Effector memory CD4-positive, alpha-beta T cell (primary cell): ENCODE measurements at regions not wholly inside any gene's neighbourhood (a gene's known extent, or its start where the extent isn't known, plus 50 kb on each side); places are given as distances from the start of the nearest gene placed in this dataset.

Source experiments
- DNase-seq, 3 donors: peaks; one replicate each; pipeline ENCODE4 v3.0.0-alpha.2; 2020
- H3K27ac ChIP-seq: 2 replicates; pipeline ENCODE4 v1.7.0; 2013; ENCODE audit warnings: mild to moderate bottlenecking, low read length, moderate library complexity; ENCODE audit not compliant: insufficient read depth, poor library complexity, severe bottlenecking
- H3K27me3 ChIP-seq: replicated peaks from 2 replicates; pipeline ENCODE4 v1.7.0; 2013; ENCODE audit warnings: mild to moderate bottlenecking, low read length; ENCODE audit not compliant: insufficient read depth, control insufficient read depth, poor library complexity, severe bottlenecking
- H3K36me3 ChIP-seq: 2 replicates; pipeline ENCODE4 v1.7.0; 2013; ENCODE audit warnings: mild to moderate bottlenecking, low read length, moderate library complexity; ENCODE audit not compliant: control insufficient read depth, insufficient read depth
- H3K4me1 ChIP-seq: 2 replicates; pipeline ENCODE4 v1.7.0; 2013; ENCODE audit warnings: low read length, mild to moderate bottlenecking; ENCODE audit not compliant: control insufficient read depth, insufficient read depth, poor library complexity, severe bottlenecking
- H3K4me3 ChIP-seq: 2 replicates; pipeline ENCODE4 v1.7.0; 2013; ENCODE audit warnings: low read length, low read depth, mild to moderate bottlenecking; ENCODE audit not compliant: insufficient read depth, poor library complexity, severe bottlenecking
- H3K9me3 ChIP-seq: 2 replicates; pipeline ENCODE4 v1.7.0; 2013; ENCODE audit warnings: mild to moderate bottlenecking, low read length, moderate library complexity; ENCODE audit not compliant: control insufficient read depth

DNA sequence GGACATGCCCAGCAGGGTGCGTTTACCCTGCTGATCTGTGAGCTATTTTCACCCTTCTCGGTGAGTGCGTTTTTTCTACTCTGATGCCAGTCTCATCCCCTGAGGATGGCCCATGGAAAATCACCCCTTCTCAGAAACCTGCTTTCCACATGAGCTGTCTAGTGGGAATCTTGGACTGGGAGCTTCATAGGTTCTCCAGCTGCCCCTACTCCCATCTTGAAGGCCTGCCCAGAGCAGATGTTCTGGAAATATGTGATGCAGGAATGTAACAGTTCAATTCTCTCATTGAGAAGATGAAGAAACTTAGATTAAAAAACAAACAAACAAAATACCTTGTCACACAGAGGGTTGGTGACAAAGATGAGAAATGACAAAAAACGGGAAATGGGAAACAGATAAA, 146.9 kb upstream of the RAB11FIP2 start:
- no peak overlapping the region for H3K4me3 ChIP-seq
- no peaks in the 10 kb centered on the region for H3K27me3 ChIP-seq
- H3K4me1 ChIP-seq = no peaks in the 10 kb centered on the region
- DNase-seq = no peak
- no peaks in the 10 kb centered on the region for H3K36me3 ChIP-seq
- H3K27ac ChIP-seq = no peak overlapping the region
- H3K9me3 ChIP-seq = no peaks in the 10 kb centered on the region

DNA sequence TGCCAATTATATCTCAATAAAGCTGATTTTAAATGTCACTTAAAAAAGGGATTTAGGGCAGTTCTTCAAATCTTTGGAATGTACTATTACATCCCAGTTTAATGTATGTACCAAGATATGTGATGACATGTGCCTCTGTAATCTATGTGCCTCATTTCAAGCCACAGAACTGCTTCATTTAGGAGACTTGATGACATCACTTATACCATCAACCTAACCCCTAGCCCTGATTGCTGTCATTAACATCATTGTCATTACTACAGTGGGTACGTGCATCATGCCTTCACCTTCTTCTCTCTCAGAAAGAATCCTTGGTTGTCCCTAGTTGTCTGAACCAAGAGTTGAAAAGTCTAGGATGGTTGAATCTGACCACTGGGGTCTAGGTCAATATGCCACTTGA, 134.3 kb upstream of the RAB11FIP2 start:
- Histone ChIP-seq H3K9me3 (no peaks in the 10 kb centered on the region), H3K27me3 (no peaks in the 10 kb centered on the region), H3K36me3 (no peaks in the 10 kb centered on the region), H3K4me1 (no peaks in the 10 kb centered on the region), H3K27ac (no peak overlapping the region), H3K4me3 (no peak overlapping the region)
- no peak for DNase-seq

DNA sequence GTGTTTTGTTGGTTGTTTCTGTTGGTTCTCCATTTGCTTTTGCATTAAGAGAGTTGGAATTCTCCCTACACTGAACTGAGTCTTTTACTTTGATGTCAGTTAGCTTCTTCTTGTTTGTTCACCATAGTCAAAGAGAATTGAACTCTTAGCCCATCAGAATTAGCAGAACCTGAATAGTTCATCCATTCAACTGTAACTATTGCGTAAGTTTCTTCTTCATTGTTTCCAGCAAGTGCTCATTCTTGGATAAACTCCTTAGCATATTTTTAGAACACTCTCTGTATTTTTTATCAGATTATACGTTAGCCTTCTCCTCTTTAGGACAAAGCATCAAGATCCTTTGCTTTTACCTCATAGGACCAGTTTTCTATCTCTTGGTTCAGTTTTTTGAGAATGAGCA, 128.4 kb upstream of the RAB11FIP2 start:
- H3K27ac ChIP-seq = no peak overlapping the region
- H3K4me3 ChIP-seq = no peak overlapping the region
- no peaks in the 10 kb centered on the region for H3K9me3 ChIP-seq
- H3K36me3 ChIP-seq = no peaks in the 10 kb centered on the region
- no peak for DNase-seq
- H3K4me1 ChIP-seq = no peaks in the 10 kb centered on the region
- H3K27me3 ChIP-seq = peaks cover 5% of the 10 kb centered on the region

DNA sequence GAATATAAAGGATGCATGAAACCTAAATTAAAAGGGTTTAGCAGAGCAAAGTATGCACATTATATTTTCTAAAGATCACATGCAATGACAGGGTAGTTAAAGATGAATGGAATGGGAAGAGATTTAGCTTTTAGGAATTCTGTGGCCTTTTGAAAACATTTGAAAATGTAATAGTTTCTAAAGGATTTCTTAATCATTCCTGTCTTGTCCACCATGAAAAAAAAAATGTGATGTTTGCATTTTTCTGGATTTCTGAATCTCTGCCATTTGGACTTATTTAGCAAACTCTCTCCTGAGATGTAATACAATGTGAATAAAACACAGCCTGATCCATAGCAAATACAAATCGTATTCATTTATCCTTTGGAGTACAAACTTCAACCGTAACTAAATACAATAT, 126.6 kb upstream of the RAB11FIP2 start:
- no peak for DNase-seq
- Histone ChIP-seq H3K27ac (no peak overlapping the region), H3K4me3 (no peak overlapping the region), H3K4me1 (no peaks in the 10 kb centered on the region), H3K27me3 (peaks cover 5% of the 10 kb centered on the region), H3K9me3 (no peaks in the 10 kb centered on the region), H3K36me3 (no peaks in the 10 kb centered on the region)

DNA sequence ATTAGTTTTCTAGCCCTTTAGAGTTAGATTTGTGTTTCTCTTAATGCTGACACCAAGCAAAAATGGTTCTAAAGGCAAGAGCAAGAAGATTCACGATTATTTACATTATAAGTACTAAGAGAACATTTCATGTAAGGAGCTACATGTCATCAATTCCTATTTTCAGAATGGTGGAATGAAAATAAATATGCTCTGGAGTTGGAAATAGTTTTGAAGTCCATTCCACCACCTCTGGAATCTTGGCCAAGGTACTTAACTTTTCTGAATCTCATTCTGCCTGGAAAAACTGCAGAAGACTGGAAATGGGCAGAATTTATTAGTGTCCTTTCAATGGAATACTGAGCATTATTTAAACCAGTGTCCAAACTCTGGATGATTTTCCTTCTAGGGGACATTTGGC, 125.1 kb upstream of the RAB11FIP2 start:
- Histone ChIP-seq H3K27ac (no peak overlapping the region), H3K4me3 (no peak overlapping the region), H3K9me3 (no peaks in the 10 kb centered on the region), H3K36me3 (no peaks in the 10 kb centered on the region), H3K27me3 (peaks cover 5% of the 10 kb centered on the region), H3K4me1 (no peaks in the 10 kb centered on the region)
- DNase-seq = no peak

DNA sequence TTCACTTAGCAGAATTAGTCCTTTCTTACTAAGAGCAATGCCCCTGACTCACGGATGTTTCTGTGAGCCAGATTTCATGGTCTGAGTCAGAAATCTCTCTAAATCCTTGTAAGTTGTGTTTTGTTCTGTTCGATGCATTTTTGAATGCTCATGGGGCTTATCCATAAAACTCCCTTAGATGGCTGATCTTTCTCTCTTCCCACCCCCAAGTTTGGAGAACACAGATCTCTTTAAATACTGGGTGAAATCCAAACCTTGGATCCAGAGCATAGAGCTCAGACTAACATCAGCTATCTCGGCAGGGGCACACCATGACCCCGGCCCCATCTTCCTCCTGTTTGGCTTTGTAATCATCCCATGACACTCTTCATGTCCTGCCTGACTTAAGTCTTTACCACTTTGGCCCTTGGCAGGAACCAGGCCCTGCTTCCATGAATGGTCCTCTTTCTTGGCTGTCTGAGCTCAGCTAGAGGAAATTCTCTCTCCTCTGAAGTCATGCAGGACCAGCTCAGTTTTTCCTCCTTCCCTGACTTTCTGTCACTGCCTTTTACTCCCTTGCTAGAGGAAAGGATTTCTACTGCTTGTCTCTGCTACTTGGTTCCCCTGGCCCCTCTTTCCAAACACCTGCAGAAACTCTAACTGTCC, 120.4 kb upstream of the RAB11FIP2 start:
- Histone ChIP-seq H3K27ac (no peak overlapping the region), H3K9me3 (no peaks in the 10 kb centered on the region)
- no peak for DNase-seq

DNA sequence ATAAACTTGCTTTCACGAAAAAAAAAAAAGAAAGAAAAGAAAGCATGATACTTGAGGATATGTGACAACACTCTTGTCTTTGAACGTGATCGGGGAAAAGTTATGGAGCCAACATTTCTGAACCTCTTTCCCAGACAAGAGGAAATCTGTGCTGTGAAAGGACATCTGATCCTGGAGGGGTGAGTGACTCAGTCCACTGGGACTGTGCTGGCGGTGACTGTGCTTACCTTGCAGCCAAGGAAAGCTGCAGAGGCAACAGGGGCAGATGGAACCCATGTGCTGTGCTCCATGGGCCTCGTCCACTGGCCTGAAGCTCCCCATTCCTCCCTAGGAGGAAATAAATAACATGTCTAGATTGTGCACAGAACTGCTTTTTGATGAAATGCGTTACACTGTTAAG, 116.5 kb upstream of the RAB11FIP2 start:
- no peaks in the 10 kb centered on the region for H3K36me3 ChIP-seq
- H3K27ac ChIP-seq = no peak overlapping the region
- no peaks in the 10 kb centered on the region for H3K9me3 ChIP-seq
- H3K4me1 ChIP-seq = no peaks in the 10 kb centered on the region
- DNase-seq = no peak
- no peak overlapping the region for H3K4me3 ChIP-seq
- no peaks in the 10 kb centered on the region for H3K27me3 ChIP-seq

More for the DNA sequence above, 120.4 kb upstream of the RAB11FIP2 start:
- Histone ChIP-seq H3K4me1 (no peaks in the 10 kb centered on the region), H3K27me3 (peaks cover 5% of the 10 kb centered on the region), H3K4me3 (no peak overlapping the region), H3K36me3 (no peaks in the 10 kb centered on the region)

DNA sequence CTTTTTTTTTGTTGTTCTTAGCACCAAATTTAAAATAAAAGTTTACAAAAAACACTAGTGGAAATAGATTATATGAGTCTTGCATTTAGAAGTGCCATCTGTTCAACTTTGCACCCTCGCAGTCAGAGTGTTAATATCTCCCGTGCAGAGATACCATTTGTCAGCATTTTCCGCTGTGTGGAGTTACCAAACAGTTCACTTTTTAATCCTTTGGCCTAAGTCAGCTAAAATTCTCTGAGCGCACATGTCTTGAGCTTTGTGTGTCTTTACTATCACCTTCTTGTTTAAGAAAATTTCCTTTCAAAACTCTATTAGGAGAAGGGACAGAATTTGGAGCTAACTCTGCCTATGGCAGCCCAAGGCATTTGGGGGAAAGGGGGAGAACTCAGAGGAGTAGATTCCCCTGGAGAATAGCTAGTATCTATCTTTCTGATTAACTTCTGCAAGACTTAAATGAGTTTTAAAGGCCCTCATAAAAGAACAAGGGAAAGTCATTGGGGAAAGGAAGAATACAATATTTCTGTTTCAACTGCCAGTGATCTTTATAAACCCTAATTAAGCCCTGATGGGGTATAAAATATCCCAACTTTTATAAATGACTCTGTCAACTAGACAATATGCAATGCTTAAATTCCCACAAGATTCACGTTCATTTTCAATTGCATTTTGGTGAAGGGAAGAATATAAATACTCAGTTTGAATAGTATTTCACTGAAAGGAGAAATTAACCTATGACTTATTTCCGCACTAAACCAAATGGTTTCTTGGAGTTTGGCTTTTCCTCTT, 114.9 kb upstream of the RAB11FIP2 start:
- H3K27me3 ChIP-seq = no peaks in the 10 kb centered on the region
- no peaks in the 10 kb centered on the region for H3K9me3 ChIP-seq
- DNase-seq = no peak
- H3K4me1 ChIP-seq = no peaks in the 10 kb centered on the region
- H3K36me3 ChIP-seq = no peaks in the 10 kb centered on the region
- H3K4me3 ChIP-seq = no peak overlapping the region
- H3K27ac ChIP-seq = no peak overlapping the region

DNA sequence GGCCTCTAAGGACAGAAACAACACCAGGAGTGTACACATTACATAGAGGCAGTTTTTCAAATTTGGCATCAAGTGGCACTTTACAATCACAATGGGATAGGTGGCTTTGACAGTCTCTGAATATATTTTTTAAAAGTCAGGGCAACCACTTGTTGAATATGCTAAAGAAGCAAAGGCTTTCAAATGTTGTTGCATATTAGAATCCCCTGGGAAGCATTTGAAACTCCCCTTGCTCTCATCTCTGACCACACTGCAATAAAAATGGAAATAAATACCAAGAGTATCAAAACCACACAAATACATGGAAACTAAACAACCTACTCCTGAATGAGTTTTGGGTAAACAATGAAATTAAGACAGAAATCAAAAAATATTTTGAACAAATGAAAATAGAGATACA, 106.5 kb upstream of the RAB11FIP2 start:
- Histone ChIP-seq H3K4me3 (no peak overlapping the region), H3K27me3 (no peaks in the 10 kb centered on the region), H3K9me3 (no peaks in the 10 kb centered on the region), H3K27ac (no peak overlapping the region), H3K4me1 (no peaks in the 10 kb centered on the region), H3K36me3 (no peaks in the 10 kb centered on the region)
- DNase-seq = no peak

DNA sequence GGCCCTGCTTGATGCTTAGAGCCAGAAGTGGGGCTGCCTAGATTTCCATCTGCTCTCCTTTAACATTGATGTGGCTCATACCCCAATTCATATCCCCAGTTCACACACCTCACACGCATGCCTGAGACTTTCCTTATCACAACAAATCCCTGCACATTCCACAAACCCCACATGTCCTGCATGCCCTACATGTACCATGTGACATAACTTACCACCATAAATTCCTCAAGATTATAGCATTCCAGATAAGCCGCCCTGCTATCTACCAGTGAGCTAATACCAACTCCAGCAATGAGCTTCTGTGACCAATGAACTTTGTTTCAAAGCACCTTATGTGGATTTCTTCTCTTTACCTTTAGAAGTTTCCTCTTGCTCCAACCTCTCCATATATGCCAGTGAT, 104.7 kb upstream of the RAB11FIP2 start:
- Histone ChIP-seq H3K27ac (no peak overlapping the region), H3K4me1 (no peaks in the 10 kb centered on the region), H3K36me3 (no peaks in the 10 kb centered on the region), H3K27me3 (no peaks in the 10 kb centered on the region), H3K9me3 (no peaks in the 10 kb centered on the region), H3K4me3 (no peak overlapping the region)
- no peak for DNase-seq
